ENCODE measurements at regions not wholly inside any gene's neighbourhood (a gene's known extent, or its start where the extent isn't known, plus 50 kb on each side); places are given as distances from the start of the nearest gene placed in this dataset.

DNA sequence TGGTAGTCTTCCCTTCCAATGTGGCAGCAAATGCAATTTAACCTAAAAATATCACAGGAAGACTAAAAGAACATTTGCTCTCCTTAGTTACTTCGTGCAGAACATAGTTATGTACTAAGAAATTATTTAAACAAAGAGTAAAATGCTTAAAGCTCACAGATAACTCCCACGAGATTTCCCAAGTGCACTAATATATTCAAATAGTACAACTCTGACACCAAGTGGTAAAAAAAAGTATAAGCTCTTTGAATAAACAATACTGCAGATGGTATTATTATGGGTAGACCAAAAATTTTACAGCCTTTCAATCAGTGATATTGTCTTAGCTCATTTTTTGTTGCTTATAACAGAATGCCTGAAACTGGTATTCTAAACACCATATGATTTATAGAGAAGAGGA is 52.8 kb upstream of the FILIP1 start:
- TF ChIP-seq, protein P1, sequence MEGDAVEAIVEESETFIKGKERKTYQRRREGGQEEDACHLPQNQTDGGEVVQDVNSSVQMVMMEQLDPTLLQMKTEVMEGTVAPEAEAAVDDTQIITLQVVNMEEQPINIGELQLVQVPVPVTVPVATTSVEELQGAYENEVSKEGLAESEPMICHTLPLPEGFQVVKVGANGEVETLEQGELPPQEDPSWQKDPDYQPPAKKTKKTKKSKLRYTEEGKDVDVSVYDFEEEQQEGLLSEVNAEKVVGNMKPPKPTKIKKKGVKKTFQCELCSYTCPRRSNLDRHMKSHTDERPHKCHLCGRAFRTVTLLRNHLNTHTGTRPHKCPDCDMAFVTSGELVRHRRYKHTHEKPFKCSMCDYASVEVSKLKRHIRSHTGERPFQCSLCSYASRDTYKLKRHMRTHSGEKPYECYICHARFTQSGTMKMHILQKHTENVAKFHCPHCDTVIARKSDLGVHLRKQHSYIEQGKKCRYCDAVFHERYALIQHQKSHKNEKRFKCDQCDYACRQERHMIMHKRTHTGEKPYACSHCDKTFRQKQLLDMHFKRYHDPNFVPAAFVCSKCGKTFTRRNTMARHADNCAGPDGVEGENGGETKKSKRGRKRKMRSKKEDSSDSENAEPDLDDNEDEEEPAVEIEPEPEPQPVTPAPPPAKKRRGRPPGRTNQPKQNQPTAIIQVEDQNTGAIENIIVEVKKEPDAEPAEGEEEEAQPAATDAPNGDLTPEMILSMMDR (IDR thresholded peaks at IDR 0.05) = peak in 2 of 4 donors; percentile 7 to 15
- no peak for TF ChIP-seq POLR2A (IDR thresholded peaks at IDR 0.05)

Measured in right lobe of liver (tissue), 4 donors.